ENCODE measurements at regions not wholly inside any gene's neighbourhood (a gene's known extent, or its start where the extent isn't known, plus 50 kb on each side); places are given as distances from the start of the nearest gene placed in this dataset.
"Not testable (repeated sequence)": the region's sequence is repeated elsewhere in the genome, so short reads cannot be mapped to it uniquely, and the experiment has no call there.

DNA sequence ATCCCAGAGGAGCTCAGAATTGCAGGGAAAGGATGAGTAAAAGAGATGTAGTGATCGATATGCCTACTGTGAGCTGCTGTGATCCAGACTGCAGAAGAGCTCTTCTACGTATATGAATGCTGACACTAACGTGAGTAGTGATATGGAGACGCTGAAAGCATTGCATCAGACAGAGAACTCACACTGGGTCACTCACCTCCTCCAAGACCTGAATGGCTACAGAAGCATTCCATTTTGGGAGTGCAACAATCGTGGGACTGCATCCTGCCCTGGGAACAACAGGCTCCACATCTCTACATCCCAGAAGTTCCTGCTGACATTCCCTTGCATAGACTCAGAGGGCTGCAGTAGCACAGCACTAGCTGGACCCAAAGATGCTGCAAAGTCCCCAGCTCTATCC lies 755.9 kb upstream of the MEF2C start:
- Histone ChIP-seq H3K27me3 (no peaks in the 10 kb centered on the region), H3K9me3 (peaks cover 0 to 29% (median 19%) of the 10 kb centered on the region in 4 donors), H3K27ac (no peak overlapping the region), H3K4me3 (no peak overlapping the region), H3K36me3 (no peaks in the 10 kb centered on the region), H3K4me1 (no peaks in the 10 kb centered on the region)
- intact Hi-C loops (cut with DNase I; ENCODE audit: low total_unique reads) = no loop called here
- no peak for TF ChIP-seq EP300 (IDR thresholded peaks at IDR 0.05)
- TF ChIP-seq POLR2A (IDR thresholded peaks at IDR 0.05) = no peak
- TF ChIP-seq POLR2AphosphoS5 (IDR thresholded peaks at IDR 0.05) = no peak
- no peak for TF ChIP-seq CTCF (IDR thresholded peaks at IDR 0.05)
- WGBS, 5 donors = 79 to 94% (median 86%) methylated on average over 5 of the region's 5 CpGs
- no peak for DNase-seq

DNA sequence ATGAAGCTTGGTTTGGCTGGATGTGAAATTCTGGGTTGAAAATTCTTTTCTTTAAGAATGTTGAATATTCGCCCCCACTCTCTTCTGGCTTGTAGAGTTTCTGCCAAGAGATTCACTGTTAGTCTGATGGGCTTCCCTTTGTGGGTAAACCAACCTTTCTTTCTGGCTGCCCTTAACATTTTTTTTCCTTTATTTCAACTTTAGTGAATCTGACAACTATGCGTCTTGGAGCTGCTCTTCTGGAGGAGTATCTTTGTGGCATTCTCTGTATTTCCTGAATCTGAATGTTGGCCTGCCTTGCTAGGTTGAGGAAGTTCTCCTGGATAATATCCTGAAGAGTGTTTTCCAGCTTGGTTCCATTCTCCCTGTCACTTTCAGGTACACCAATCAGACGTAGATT lies 751.2 kb upstream of the MEF2C start:
- peaks cover 0 to 25% (median 13%) of the 10 kb centered on the region in 4 donors for H3K9me3 ChIP-seq
- H3K27me3 ChIP-seq; H3K27ac ChIP-seq; DNase-seq; H3K4me3 ChIP-seq; H3K36me3 ChIP-seq; H3K4me1 ChIP-seq; intact Hi-C loops (cut with DNase I; ENCODE audit: low total_unique reads): not testable (repeated sequence)
- WGBS, 5 donors = 78 to 96% (median 86%) methylated on average over 3 of the region's 3 CpGs

GRCh38 chr5:89630064-89630463 lies 747.1 kb upstream of the MEF2C start:
- H3K9me3 ChIP-seq = peaks cover 0 to 17% (median 6%) of the 10 kb centered on the region in 4 donors
- H3K27ac ChIP-seq; intact Hi-C loops (cut with DNase I; ENCODE audit: low total_unique reads); H3K4me3 ChIP-seq; DNase-seq; H3K4me1 ChIP-seq; H3K36me3 ChIP-seq; H3K27me3 ChIP-seq: not testable (repeated sequence)

DNA sequence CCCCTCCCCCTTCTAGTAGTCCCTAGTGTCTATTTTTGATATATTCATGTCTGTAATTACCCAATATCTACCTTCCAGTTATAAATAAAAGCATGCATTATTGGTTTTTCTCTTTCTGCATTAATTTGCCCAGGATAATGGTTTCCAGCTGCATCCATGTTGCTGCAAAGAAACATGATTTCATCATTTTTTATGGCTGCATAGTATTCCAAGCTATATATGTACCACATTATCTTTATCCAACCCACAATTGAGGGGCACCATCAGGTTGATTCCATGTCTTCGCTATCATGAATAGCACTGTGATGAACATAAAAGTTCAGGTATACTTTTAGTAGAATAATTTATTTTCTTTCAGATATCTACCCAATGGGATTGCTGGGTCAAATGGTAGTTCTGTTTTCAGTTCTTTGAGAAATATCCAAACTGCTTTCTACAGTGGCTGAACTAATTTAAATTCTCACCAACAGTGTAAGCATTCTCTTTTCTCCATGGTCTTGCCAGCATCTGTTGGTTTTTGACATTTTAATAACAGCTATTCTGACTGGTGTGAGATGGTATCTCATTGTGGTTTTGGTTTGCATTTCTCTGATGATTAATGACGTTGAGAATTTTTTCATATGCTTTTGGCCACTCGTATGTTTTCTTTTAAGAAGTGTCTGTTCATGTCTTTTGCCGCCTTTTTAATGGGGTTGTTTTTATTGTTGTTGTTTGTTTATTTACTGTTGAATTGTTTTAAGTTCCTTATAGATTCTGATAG lies 746.1 kb upstream of the MEF2C start:
- TF ChIP-seq EP300 (IDR thresholded peaks at IDR 0.05) (no peak), CTCF (IDR thresholded peaks at IDR 0.05) (no peak), POLR2AphosphoS5 (IDR thresholded peaks at IDR 0.05) (no peak), POLR2A (IDR thresholded peaks at IDR 0.05) (no peak)
- no peak for DNase-seq
- Histone ChIP-seq H3K27ac (no peak overlapping the region), H3K9me3 (peaks cover 0 to 17% (median 3%) of the 10 kb centered on the region in 4 donors), H3K27me3 (no peaks in the 10 kb centered on the region), H3K4me3 (no peak overlapping the region), H3K4me1 (no peaks in the 10 kb centered on the region), H3K36me3 (no peaks in the 10 kb centered on the region)
- intact Hi-C loops (cut with DNase I; ENCODE audit: low total_unique reads) = no loop called here
- 80 to 86% (median 85%) methylated on average over 4 of the region's 4 CpGs for WGBS, 5 donors

DNA sequence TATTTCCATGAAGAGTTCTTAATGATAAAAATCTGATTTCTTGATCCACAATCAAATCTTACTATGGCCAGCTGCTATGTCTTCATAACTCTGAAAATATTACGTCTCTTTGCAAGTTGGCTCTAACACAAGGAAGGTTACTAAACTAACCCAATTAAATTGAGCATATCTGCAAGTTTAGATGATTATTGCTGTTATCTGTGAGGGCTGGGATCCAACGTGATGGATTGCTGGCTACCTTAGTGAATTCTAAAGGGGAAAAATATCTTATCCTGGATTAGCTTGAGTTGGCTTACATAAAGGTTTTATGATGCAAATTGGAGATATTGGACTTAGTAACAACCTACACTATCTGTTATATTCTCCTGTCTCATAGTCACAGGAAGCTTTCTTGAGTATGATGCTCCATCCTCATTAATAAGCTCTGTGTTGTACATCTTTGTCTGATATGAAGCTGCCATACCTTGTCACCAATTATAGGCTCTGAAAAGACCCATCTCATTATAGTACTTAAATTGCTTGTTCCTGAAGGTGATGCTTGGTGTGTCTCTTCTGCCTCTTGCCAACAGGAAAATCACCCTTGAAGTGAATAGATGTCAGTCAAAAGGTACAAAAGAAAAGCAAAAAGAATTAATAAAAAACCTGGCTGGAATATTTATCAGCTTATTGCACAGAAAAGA lies 733.0 kb upstream of the MEF2C start:
- H3K27me3 ChIP-seq = no peaks in the 10 kb centered on the region
- no peak overlapping the region for H3K4me3 ChIP-seq
- H3K27ac ChIP-seq = no peak overlapping the region
- intact Hi-C loops (cut with DNase I; ENCODE audit: low total_unique reads) = no loop called here
- H3K9me3 ChIP-seq = peaks cover 0 to 6% (median 0%) of the 10 kb centered on the region in 4 donors
- no peaks in the 10 kb centered on the region for H3K36me3 ChIP-seq
- 68 to 73% (median 70%) methylated on average over 2 of the region's 2 CpGs for WGBS, 5 donors
- TF ChIP-seq CTCF (IDR thresholded peaks at IDR 0.05) (no peak), EP300 (IDR thresholded peaks at IDR 0.05) (no peak), POLR2A (IDR thresholded peaks at IDR 0.05) (no peak), POLR2AphosphoS5 (IDR thresholded peaks at IDR 0.05) (no peak)
- H3K4me1 ChIP-seq = no peaks in the 10 kb centered on the region
- no peak for DNase-seq

All from stomach (tissue), 8 donors.